GM23248 (cell line): ENCODE measurements at regions not wholly inside any gene's neighbourhood (a gene's known extent, or its start where the extent isn't known, plus 50 kb on each side); places are given as distances from the start of the nearest gene placed in this dataset.

Source experiments
- DNase-seq: peaks from one replicate; pipeline ENCODE4 v3.0.0-alpha.2; 2015
- H2AFZ ChIP-seq: fragments of 200-600 bp; sonication (generic); 2 replicates; pipeline ENCODE4 v1.6.1; 2016; ENCODE audit warnings: antibody characterized with exemption
- H3F3A ChIP-seq: fragments of 200-600 bp; sonication (generic); 2 replicates; pipeline ENCODE4 v1.6.1; 2016; ENCODE audit warnings: mild to moderate bottlenecking, antibody characterized with exemption, mixed run types; ENCODE audit not compliant: insufficient read depth
- H3K27ac ChIP-seq: fragments of 200-600 bp; sonication (generic); 2 replicates; pipeline ENCODE4 v1.5.1; 2016; ENCODE audit warnings: mild to moderate bottlenecking
- H3K27me3 ChIP-seq: fragments of 200-600 bp; sonication (generic); replicated peaks from 2 replicates; pipeline ENCODE4 v1.6.1; 2016; ENCODE audit warnings: mild to moderate bottlenecking; ENCODE audit not compliant: insufficient read depth
- H3K36me3 ChIP-seq: fragments of 200-600 bp; sonication (generic); 2 replicates; pipeline ENCODE4 v1.6.1; 2016; ENCODE audit warnings: low read depth, mild to moderate bottlenecking
- H3K4me1 ChIP-seq: fragments of 200-600 bp; sonication (generic); 2 replicates; pipeline ENCODE4 v1.6.1; 2016; ENCODE audit warnings: mild to moderate bottlenecking; ENCODE audit not compliant: insufficient read depth
- H3K4me2 ChIP-seq: fragments of 200-600 bp; sonication (generic); one replicate; pipeline ENCODE4 v1.6.1; 2016; ENCODE audit warnings: mild to moderate bottlenecking; ENCODE audit not compliant: unreplicated experiment
- H3K4me3 ChIP-seq: fragments of 200-600 bp; sonication (generic); 2 replicates; pipeline ENCODE4 v1.5.1; 2016; ENCODE audit warnings: mild to moderate bottlenecking
- H3K79me2 ChIP-seq: fragments of 200-600 bp; sonication (generic); 2 replicates; pipeline ENCODE4 v1.6.1; 2016; ENCODE audit warnings: mild to moderate bottlenecking; ENCODE audit not compliant: insufficient read depth
- H3K9ac ChIP-seq: fragments of 200-600 bp; sonication (generic); 2 replicates; pipeline ENCODE4 v1.6.1; 2016; ENCODE audit warnings: mild to moderate bottlenecking
- H3K9me2 ChIP-seq: fragments of 200-600 bp; sonication (generic); 2 replicates; pipeline ENCODE4 v1.6.1; 2016; ENCODE audit warnings: mixed run types, mild to moderate bottlenecking, moderate library complexity; ENCODE audit not compliant: insufficient read depth
- H3K9me3 ChIP-seq: fragments of 200-600 bp; sonication (generic); one replicate; pipeline ENCODE4 v1.6.1; 2017; ENCODE audit warnings: low read depth
- H4K20me1 ChIP-seq: fragments of 200-600 bp; sonication (generic); 2 replicates; pipeline ENCODE4 v1.6.0; 2016; ENCODE audit not compliant: insufficient read depth
- EZH2 ChIP-seq: fragments of 200-600 bp; sonication (generic); IDR thresholded peaks from 2 replicates; pipeline ENCODE4 v1.6.1; 2018; ENCODE audit warnings: antibody characterized with exemption, mild to moderate bottlenecking; ENCODE audit not compliant: insufficient read depth, poor library complexity, severe bottlenecking
- EZH2phosphoT487 ChIP-seq: fragments of 200-600 bp; sonication (generic); IDR thresholded peaks from 2 replicates; pipeline ENCODE4 v1.6.1; 2018; ENCODE audit warnings: antibody characterized with exemption, moderate library complexity, mild to moderate bottlenecking, low read depth; ENCODE audit not compliant: insufficient read depth
- WGBS, 2 experiments: methylation state at CpG; one replicate each; pipeline ENCODE4 v1.1.6; 2015 to 2017; ENCODE audit warnings: low lambda C conversion rate in 2 of 2, low coverage in 1 of 2; ENCODE audit errors: missing lambda C conversion rate in 2 of 2; 5-methylcytosine and 5-hydroxymethylcytosine counted together
- in situ Hi-C: fragments of 300-500 bp; cut with MboI; formaldehyde crosslinking; loops from 2 replicates; pipeline ENCODE4 v1.15.0; 2020

- Histone ChIP-seq H2AFZ (no peak overlapping the region), H3K9me3 (no peaks in the 10 kb centered on the region), H3F3A (peaks cover 7% of the 10 kb centered on the region; the same call in 1 of the 2 replicates), H3K9me2 (no peaks in the 10 kb centered on the region), H3K36me3 (no peaks in the 10 kb centered on the region), H3K79me2 (no peaks in the 10 kb centered on the region), H3K27me3 (no peaks in the 10 kb centered on the region), H3K4me2 (no peak overlapping the region), H3K4me3 (no peak overlapping the region), H3K27ac (no peak overlapping the region), H3K4me1 (peaks cover 7% of the 10 kb centered on the region; the same call in 1 of the 2 replicates), H4K20me1 (no peaks in the 10 kb centered on the region), H3K9ac (no peak overlapping the region)
- DNase-seq = peak; percentile 20
- TF ChIP-seq EZH2 = no peak
- no peak for TF ChIP-seq EZH2phosphoT487
- in situ Hi-C loops = no loop called here
Measured at GRCh38 chr9:107971241-107971640, 481.7 kb upstream of the KLF4 start.

- Histone ChIP-seq H3F3A (peaks cover 7% of the 10 kb centered on the region; the same call in 1 of the 2 replicates), H3K27me3 (no peaks in the 10 kb centered on the region), H3K4me2 (no peak overlapping the region), H3K4me1 (peaks cover 7% of the 10 kb centered on the region; the same call in 1 of the 2 replicates), H3K9ac (no peak overlapping the region), H4K20me1 (no peaks in the 10 kb centered on the region), H3K36me3 (no peaks in the 10 kb centered on the region), H3K9me3 (no peaks in the 10 kb centered on the region), H3K4me3 (no peak overlapping the region), H3K79me2 (no peaks in the 10 kb centered on the region), H3K9me2 (no peaks in the 10 kb centered on the region), H3K27ac (no peak overlapping the region), H2AFZ (no peak overlapping the region)
- WGBS, 2 experiments = 88 to 94% methylated on average over 5 of the region's 5 CpGs
- no peak for DNase-seq
- TF ChIP-seq EZH2phosphoT487 (no peak), EZH2 (no peak)
- in situ Hi-C loops = no loop called here
Measured at GRCh38 chr9:107970726-107971125, 481.2 kb upstream of the KLF4 start.

GRCh38 chr9:107969727-107970126 lies 480.2 kb upstream of the KLF4 start:
- H3K9ac ChIP-seq = no peak overlapping the region
- no peaks in the 10 kb centered on the region for H3K27me3 ChIP-seq
- H3K9me2 ChIP-seq = no peaks in the 10 kb centered on the region
- peaks cover 7% of the 10 kb centered on the region; the same call in 1 of the 2 replicates for H3K4me1 ChIP-seq
- in situ Hi-C loops = no loop called here
- no peaks in the 10 kb centered on the region for H3K9me3 ChIP-seq
- DNase-seq = no peak
- WGBS, 2 experiments = 68 to 73% methylated on average over 8 of the region's 8 CpGs
- peaks cover 7% of the 10 kb centered on the region; the same call in 1 of the 2 replicates for H3F3A ChIP-seq
- H3K36me3 ChIP-seq = no peaks in the 10 kb centered on the region
- no peak overlapping the region for H3K27ac ChIP-seq
- TF ChIP-seq EZH2 (no peak), EZH2phosphoT487 (no peak)
- no peak overlapping the region for H3K4me2 ChIP-seq
- no peaks in the 10 kb centered on the region for H4K20me1 ChIP-seq
- no peaks in the 10 kb centered on the region for H3K79me2 ChIP-seq
- H3K4me3 ChIP-seq = no peak overlapping the region
- H2AFZ ChIP-seq = no peak overlapping the region

GRCh38 chr9:107969141-107969540 lies 479.6 kb upstream of the KLF4 start:
- no peak for DNase-seq
- peaks cover 7% of the 10 kb centered on the region; the same call in 1 of the 2 replicates for H3F3A ChIP-seq
- in situ Hi-C loops = no loop called here
- H3K4me3 ChIP-seq = no peak overlapping the region
- no peaks in the 10 kb centered on the region for H3K79me2 ChIP-seq
- H4K20me1 ChIP-seq = no peaks in the 10 kb centered on the region
- H2AFZ ChIP-seq = no peak overlapping the region
- no peaks in the 10 kb centered on the region for H3K9me2 ChIP-seq
- 88 to 89% methylated on average over 5 of the region's 5 CpGs for WGBS, 2 experiments
- H3K4me2 ChIP-seq = no peak overlapping the region
- no peaks in the 10 kb centered on the region for H3K36me3 ChIP-seq
- peaks cover 7% of the 10 kb centered on the region; the same call in 1 of the 2 replicates for H3K4me1 ChIP-seq
- H3K27ac ChIP-seq = no peak overlapping the region
- no peaks in the 10 kb centered on the region for H3K27me3 ChIP-seq
- no peak for TF ChIP-seq EZH2
- no peak for TF ChIP-seq EZH2phosphoT487
- H3K9ac ChIP-seq = no peak overlapping the region
- H3K9me3 ChIP-seq = no peaks in the 10 kb centered on the region

- in situ Hi-C loops = no loop called here
- no peaks in the 10 kb centered on the region for H3K79me2 ChIP-seq
Measured at GRCh38 chr9:107963246-107963645, 473.7 kb upstream of the KLF4 start.

More at GRCh38 chr9:107963246-107963645, 473.7 kb upstream of the KLF4 start:
- Histone ChIP-seq H3K9ac (no peak overlapping the region), H3K9me3 (no peaks in the 10 kb centered on the region), H2AFZ (no peak overlapping the region), H3K27ac (no peak overlapping the region), H4K20me1 (no peaks in the 10 kb centered on the region), H3K27me3 (no peaks in the 10 kb centered on the region), H3K9me2 (no peaks in the 10 kb centered on the region), H3K4me2 (no peak overlapping the region), H3K4me1 (no peaks in the 10 kb centered on the region), H3K36me3 (no peaks in the 10 kb centered on the region), H3F3A (no peaks in the 10 kb centered on the region), H3K4me3 (no peak overlapping the region)
- 56 to 59% methylated on average over 2 of the region's 2 CpGs for WGBS, 2 experiments
- no peak for DNase-seq
- TF ChIP-seq EZH2 = no peak
- no peak for TF ChIP-seq EZH2phosphoT487
